Erythroblast (primary cell): ENCODE measurements at regions not wholly inside any gene's neighbourhood (a gene's known extent, or its start where the extent isn't known, plus 50 kb on each side); places are given as distances from the start of the nearest gene placed in this dataset.

Experiments
- GATA1 ChIP-seq: IDR thresholded peaks from 2 replicates; pipeline ENCODE4 v1.6.1; 2011; ENCODE audit warnings: low read depth, mild to moderate bottlenecking, control low read depth, low read length, moderate library complexity
- POLR2A ChIP-seq: IDR thresholded peaks from 2 replicates; pipeline ENCODE4 v1.6.1; 2011; ENCODE audit warnings: mild to moderate bottlenecking, low read length

GRCh38 chr18:6624661-6625311 is 104.7 kb upstream of the ARHGAP28 start:
- TF ChIP-seq POLR2A, result no peak
- TF ChIP-seq GATA1, result no peak
